Suprapubic skin (tissue), 4 donors: ENCODE measurements at regions not wholly inside any gene's neighbourhood (a gene's known extent, or its start where the extent isn't known, plus 50 kb on each side); places are given as distances from the start of the nearest gene placed in this dataset.

Experiments used
- DNase-seq, 2 donors: peaks; one replicate each; pipeline ENCODE4 v3.0.0-alpha.2; 2019; ENCODE audit warnings: low spot score in 2 of 2
- H3K27ac ChIP-seq: fragments of 200-600 bp; sonication (generic); one replicate; pipeline ENCODE4 v1.5.1; 2019
- H3K27me3 ChIP-seq: fragments of 200-600 bp; sonication (generic); one replicate; pipeline ENCODE4 v1.5.1; 2019
- H3K36me3 ChIP-seq: fragments of 200-600 bp; sonication (generic); one replicate; pipeline ENCODE4 v1.5.1; 2019
- H3K4me1 ChIP-seq: fragments of 200-600 bp; sonication (generic); one replicate; pipeline ENCODE4 v1.5.1; 2019
- H3K4me3 ChIP-seq: fragments of 200-600 bp; sonication (generic); one replicate; pipeline ENCODE4 v1.5.1; 2019; ENCODE audit warnings: mild to moderate bottlenecking
- H3K9me3 ChIP-seq: fragments of 200-600 bp; sonication (generic); one replicate; pipeline ENCODE4 v1.5.1; 2019
- EP300 ChIP-seq: sonication (generic); formaldehyde crosslinking; IDR thresholded peaks from one replicate; pipeline ENCODE4 v1.6.1; 2017; ENCODE audit warnings: antibody characterized with exemption
- POLR2A ChIP-seq, 2 donors: fragments of 450-650 bp; IDR thresholded peaks; one replicate each; pipeline ENCODE4 v1.6.1; 2017; ENCODE audit warnings: antibody characterized with exemption in 2 of 2, mild to moderate bottlenecking in 2 of 2, moderate library complexity in 2 of 2
- POLR2AphosphoS5 ChIP-seq, 3 donors: sonication (generic); formaldehyde crosslinking; IDR thresholded peaks; one replicate each; pipeline ENCODE4 v1.6.1; 2017; ENCODE audit warnings: antibody characterized with exemption in 3 of 3
- WGBS: methylation state at CpG from one replicate; pipeline ENCODE4 v1.1.5; 2018; 5-methylcytosine and 5-hydroxymethylcytosine counted together
- TF ChIP-seq, protein P1 (sequence below), 2 donors: fragments of 200-600 bp in 1 of 2; fragments of 450-650 bp in 1 of 2; sonication (generic) in 1 of 2; IDR thresholded peaks; one replicate each; pipeline ENCODE4 v1.5.1; 2016 to 2019; ENCODE audit warnings: antibody characterized with exemption in 2 of 2, mild to moderate bottlenecking in 1 of 2, moderate library complexity in 1 of 2

DNA sequence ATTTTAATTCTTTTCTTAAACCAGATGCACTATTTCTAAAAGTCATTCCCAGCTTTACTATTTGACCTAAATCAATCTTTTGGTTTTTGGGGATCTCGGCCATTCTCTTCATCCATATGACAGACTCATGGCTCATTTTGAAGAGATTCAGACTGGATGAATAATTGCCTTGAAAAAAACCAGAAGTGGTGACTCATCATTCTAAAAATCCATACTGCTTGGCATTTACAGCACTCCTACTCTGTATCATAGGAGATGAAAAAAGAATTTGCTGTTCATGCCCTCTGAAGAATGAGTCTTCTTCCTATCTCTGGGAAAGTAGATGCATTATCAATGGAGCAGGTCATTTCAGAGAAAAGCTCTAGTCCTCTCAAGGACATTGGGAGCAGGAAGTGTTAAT lies 220.5 kb upstream of the RPS6KA3 start:
- no peaks in the 10 kb centered on the region for H3K27me3 ChIP-seq
- H3K9me3 ChIP-seq: no peaks in the 10 kb centered on the region
- WGBS: 70% methylated on average over 1 of the region's 1 CpG
- no peak for DNase-seq
- H3K27ac ChIP-seq: no peak overlapping the region
- H3K4me3 ChIP-seq: no peak overlapping the region
- TF ChIP-seq EP300 (no peak), POLR2AphosphoS5 (IDR thresholded peaks at IDR 0.05) (no peak), POLR2A (IDR thresholded peaks at IDR 0.05) (no peak)
- TF ChIP-seq, protein P1, sequence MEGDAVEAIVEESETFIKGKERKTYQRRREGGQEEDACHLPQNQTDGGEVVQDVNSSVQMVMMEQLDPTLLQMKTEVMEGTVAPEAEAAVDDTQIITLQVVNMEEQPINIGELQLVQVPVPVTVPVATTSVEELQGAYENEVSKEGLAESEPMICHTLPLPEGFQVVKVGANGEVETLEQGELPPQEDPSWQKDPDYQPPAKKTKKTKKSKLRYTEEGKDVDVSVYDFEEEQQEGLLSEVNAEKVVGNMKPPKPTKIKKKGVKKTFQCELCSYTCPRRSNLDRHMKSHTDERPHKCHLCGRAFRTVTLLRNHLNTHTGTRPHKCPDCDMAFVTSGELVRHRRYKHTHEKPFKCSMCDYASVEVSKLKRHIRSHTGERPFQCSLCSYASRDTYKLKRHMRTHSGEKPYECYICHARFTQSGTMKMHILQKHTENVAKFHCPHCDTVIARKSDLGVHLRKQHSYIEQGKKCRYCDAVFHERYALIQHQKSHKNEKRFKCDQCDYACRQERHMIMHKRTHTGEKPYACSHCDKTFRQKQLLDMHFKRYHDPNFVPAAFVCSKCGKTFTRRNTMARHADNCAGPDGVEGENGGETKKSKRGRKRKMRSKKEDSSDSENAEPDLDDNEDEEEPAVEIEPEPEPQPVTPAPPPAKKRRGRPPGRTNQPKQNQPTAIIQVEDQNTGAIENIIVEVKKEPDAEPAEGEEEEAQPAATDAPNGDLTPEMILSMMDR (IDR thresholded peaks at IDR 0.05): no peak
- no peaks in the 10 kb centered on the region for H3K36me3 ChIP-seq
- H3K4me1 ChIP-seq: no peaks in the 10 kb centered on the region

DNA sequence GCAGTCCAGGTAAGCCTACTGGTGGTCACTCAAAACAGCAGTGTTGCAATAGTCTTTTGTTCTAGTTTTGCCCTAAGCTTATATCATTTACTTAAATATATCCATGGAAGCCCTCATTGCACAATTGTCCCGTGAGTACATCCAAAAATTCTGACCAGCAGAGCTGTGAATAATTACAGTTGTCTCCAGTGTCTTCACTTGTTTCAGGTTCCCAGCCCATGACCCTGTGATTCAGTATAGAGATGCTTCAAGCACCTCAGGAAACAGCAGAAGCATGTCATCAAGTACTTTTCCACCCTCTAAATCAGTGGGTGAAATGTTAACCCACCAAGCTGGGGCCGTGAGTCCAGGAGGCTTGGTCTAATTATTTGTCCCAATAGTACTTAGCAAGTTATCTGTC lies 214.9 kb upstream of the RPS6KA3 start:
- H3K9me3 ChIP-seq: no peaks in the 10 kb centered on the region
- no peaks in the 10 kb centered on the region for H3K27me3 ChIP-seq
- no peaks in the 10 kb centered on the region for H3K4me1 ChIP-seq
- TF ChIP-seq EP300 (no peak), POLR2A (IDR thresholded peaks at IDR 0.05) (no peak), POLR2AphosphoS5 (IDR thresholded peaks at IDR 0.05) (no peak)
- TF ChIP-seq, protein P1 (IDR thresholded peaks at IDR 0.05): no peak
- H3K36me3 ChIP-seq: no peaks in the 10 kb centered on the region
- WGBS: 52% methylated on average over 2 of the region's 2 CpGs
- no peak overlapping the region for H3K27ac ChIP-seq
- no peak for DNase-seq
- no peak overlapping the region for H3K4me3 ChIP-seq

DNA sequence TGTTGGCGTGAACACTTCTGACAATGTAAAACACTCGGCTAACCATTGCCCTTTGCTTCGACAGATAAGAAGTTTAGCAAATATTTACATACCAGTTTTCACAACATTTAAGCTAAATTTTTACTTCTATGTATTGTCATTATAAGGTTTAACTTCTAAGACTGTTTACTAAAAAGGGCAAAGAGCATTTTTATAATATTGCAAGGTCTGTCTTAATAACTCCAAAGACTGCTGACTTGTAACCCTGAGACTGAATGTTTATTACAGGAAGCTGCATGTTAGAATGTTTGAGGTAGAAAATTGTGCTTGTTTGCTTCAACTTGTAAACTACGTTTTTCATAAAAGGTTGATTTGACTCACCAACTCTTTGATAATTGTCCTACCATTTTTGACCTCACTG lies 213.2 kb upstream of the RPS6KA3 start:
- no peak for DNase-seq
- no peak overlapping the region for H3K4me3 ChIP-seq
- no peaks in the 10 kb centered on the region for H3K4me1 ChIP-seq
- no peaks in the 10 kb centered on the region for H3K9me3 ChIP-seq
- no peak for TF ChIP-seq POLR2AphosphoS5 (IDR thresholded peaks at IDR 0.05)
- no peak for TF ChIP-seq EP300
- TF ChIP-seq POLR2A (IDR thresholded peaks at IDR 0.05): no peak
- TF ChIP-seq, protein P1 (IDR thresholded peaks at IDR 0.05): no peak
- H3K36me3 ChIP-seq: no peaks in the 10 kb centered on the region
- H3K27ac ChIP-seq: no peak overlapping the region
- H3K27me3 ChIP-seq: no peaks in the 10 kb centered on the region
- 80% methylated on average over 4 of the region's 4 CpGs for WGBS

DNA sequence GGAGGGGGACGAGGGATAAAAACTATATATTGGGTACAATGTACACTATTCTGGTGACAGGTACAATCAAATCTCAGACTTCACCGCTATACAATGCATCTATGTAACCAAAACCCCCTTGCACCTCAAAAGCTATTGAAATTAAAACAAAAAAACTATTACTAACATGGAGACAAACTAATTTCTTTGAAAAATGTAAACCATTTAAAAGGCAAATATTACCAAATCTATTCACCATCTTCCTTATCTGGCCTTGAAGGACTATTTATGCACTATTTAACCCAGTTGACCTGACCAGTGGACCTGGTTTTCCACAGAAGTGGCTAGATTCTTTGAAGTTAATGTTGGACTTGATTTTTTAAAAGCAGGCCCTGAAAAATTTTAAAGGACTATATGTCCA lies 212.3 kb upstream of the RPS6KA3 start:
- whole genome bisulfite sequencing: 62% methylated on average over 2 of the region's 2 CpGs
- H3K4me1 ChIP-seq: no peaks in the 10 kb centered on the region
- H3K36me3 ChIP-seq: no peaks in the 10 kb centered on the region
- H3K27me3 ChIP-seq: no peaks in the 10 kb centered on the region
- H3K9me3 ChIP-seq: no peaks in the 10 kb centered on the region
- no peak overlapping the region for H3K4me3 ChIP-seq
- DNase-seq: no peak
- H3K27ac ChIP-seq: no peak overlapping the region
- TF ChIP-seq POLR2A (IDR thresholded peaks at IDR 0.05) (no peak), EP300 (no peak), POLR2AphosphoS5 (IDR thresholded peaks at IDR 0.05) (no peak)
- TF ChIP-seq, protein P1 (IDR thresholded peaks at IDR 0.05): no peak

DNA sequence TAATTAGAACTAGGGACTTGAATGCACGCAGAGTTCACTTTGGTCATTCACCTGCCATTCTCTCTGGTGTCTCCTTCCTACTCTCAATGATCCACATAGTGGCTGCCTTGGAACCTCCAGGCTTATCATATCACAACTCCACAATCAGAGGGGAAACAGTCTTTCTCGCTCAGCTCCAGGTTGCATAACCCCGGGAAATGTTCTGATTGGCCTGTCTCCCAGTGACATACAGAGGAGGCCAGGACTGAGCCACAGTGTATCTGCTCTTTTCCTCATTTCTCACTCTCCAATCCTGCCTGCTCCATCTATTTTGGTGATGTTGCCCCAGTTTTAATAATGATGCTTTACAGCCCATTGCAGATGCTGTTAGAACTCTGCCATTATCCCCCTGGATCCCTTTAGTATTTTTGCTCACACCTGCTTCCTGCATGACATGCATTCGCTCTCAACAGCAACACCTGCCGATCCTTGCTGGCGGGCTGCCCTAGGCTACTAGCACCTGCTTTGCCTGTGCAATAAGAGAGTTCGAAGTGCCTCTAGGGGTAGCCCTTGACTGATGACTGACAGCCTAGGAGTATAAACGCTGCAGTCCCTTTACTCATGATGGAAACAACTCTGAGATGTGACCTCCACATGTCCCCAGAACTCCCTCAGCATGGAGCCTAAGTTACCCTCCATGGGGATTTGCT lies 211.3 kb upstream of the RPS6KA3 start:
- no peak for DNase-seq
- Histone ChIP-seq H3K4me3 (no peak overlapping the region), H3K9me3 (no peaks in the 10 kb centered on the region), H3K36me3 (no peaks in the 10 kb centered on the region), H3K4me1 (no peaks in the 10 kb centered on the region), H3K27me3 (no peaks in the 10 kb centered on the region), H3K27ac (no peak overlapping the region)
- TF ChIP-seq, protein P1 (IDR thresholded peaks at IDR 0.05): no peak
- TF ChIP-seq POLR2AphosphoS5 (IDR thresholded peaks at IDR 0.05) (no peak), POLR2A (IDR thresholded peaks at IDR 0.05) (no peak), EP300 (no peak)
- WGBS: 76% methylated on average over 8 of the region's 8 CpGs
